ENCODE measurements at regions not wholly inside any gene's neighbourhood (a gene's known extent, or its start where the extent isn't known, plus 50 kb on each side); places are given as distances from the start of the nearest gene placed in this dataset.

- DNase-seq (ENCODE audit: low read depth in 1 of 2, low spot score in 1 of 2), result no peak
- Histone ChIP-seq H3K4me3 (replicated peaks; ENCODE audit: insufficient read depth, low read length) (no peak overlapping the region), H3K27me3 (ENCODE audit: insufficient read depth, poor library complexity, severe bottlenecking) (no peaks in the 10 kb centered on the region), H3K27ac (replicated peaks) (no peak overlapping the region)
- TF ChIP-seq, protein P1, sequence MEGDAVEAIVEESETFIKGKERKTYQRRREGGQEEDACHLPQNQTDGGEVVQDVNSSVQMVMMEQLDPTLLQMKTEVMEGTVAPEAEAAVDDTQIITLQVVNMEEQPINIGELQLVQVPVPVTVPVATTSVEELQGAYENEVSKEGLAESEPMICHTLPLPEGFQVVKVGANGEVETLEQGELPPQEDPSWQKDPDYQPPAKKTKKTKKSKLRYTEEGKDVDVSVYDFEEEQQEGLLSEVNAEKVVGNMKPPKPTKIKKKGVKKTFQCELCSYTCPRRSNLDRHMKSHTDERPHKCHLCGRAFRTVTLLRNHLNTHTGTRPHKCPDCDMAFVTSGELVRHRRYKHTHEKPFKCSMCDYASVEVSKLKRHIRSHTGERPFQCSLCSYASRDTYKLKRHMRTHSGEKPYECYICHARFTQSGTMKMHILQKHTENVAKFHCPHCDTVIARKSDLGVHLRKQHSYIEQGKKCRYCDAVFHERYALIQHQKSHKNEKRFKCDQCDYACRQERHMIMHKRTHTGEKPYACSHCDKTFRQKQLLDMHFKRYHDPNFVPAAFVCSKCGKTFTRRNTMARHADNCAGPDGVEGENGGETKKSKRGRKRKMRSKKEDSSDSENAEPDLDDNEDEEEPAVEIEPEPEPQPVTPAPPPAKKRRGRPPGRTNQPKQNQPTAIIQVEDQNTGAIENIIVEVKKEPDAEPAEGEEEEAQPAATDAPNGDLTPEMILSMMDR (IDR thresholded peaks at IDR 0.05; ENCODE audit: insufficient read depth, low read length), result no peak
- TF ChIP-seq SPI1 (IDR thresholded peaks at IDR 0.05; ENCODE audit: borderline replicate concordance, low read depth) (no peak), POLR2AphosphoS5 (IDR thresholded peaks at IDR 0.05; ENCODE audit: low read depth) (no peak), GABPA (IDR thresholded peaks at IDR 0.05; ENCODE audit: low read depth) (no peak)
- TF ChIP-seq, protein P2, sequence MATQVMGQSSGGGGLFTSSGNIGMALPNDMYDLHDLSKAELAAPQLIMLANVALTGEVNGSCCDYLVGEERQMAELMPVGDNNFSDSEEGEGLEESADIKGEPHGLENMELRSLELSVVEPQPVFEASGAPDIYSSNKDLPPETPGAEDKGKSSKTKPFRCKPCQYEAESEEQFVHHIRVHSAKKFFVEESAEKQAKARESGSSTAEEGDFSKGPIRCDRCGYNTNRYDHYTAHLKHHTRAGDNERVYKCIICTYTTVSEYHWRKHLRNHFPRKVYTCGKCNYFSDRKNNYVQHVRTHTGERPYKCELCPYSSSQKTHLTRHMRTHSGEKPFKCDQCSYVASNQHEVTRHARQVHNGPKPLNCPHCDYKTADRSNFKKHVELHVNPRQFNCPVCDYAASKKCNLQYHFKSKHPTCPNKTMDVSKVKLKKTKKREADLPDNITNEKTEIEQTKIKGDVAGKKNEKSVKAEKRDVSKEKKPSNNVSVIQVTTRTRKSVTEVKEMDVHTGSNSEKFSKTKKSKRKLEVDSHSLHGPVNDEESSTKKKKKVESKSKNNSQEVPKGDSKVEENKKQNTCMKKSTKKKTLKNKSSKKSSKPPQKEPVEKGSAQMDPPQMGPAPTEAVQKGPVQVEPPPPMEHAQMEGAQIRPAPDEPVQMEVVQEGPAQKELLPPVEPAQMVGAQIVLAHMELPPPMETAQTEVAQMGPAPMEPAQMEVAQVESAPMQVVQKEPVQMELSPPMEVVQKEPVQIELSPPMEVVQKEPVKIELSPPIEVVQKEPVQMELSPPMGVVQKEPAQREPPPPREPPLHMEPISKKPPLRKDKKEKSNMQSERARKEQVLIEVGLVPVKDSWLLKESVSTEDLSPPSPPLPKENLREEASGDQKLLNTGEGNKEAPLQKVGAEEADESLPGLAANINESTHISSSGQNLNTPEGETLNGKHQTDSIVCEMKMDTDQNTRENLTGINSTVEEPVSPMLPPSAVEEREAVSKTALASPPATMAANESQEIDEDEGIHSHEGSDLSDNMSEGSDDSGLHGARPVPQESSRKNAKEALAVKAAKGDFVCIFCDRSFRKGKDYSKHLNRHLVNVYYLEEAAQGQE (IDR thresholded peaks at IDR 0.05; ENCODE audit: insufficient replicate concordance, low read depth), result no peak
Measured at GRCh38 chr21:41582298-41582840, 74.4 kb upstream of the TMPRSS2 start.

DNA sequence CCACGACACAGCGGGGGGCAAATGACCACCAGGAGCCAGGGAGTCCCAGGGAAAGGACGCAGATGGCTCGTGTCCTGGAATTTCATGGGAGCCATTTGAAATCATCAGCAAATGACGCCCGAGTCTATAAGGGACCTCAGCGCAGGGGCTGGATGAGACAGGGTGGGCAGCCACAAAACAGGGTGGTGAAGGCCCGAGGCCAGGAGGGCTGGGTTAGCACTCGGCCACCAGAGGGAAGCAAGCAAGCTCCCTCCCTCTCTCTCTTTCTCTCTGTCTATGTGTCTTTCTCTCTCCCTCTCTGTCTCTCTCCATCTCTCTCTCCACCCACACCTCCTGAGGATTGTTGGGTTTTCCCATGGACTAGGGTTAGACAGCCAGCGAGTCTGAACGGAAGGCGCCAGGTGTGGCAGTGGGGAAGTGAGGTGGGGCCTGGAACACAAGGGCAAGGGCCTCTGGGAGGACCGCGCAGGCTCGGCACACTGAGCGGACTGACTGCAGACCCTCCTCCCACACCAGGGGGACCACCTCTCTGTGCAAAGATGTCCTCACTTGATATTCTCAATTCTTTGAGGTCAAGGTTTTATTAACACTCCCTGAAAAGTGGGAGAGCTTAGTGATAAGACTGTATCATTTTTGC is 73.8 kb upstream of the TMPRSS2 start:
- no peaks in the 10 kb centered on the region for H3K27me3 ChIP-seq (ENCODE audit: insufficient read depth, poor library complexity, severe bottlenecking)
- TF ChIP-seq POLR2AphosphoS5 (IDR thresholded peaks at IDR 0.05; ENCODE audit: low read depth) (no peak), SPI1 (IDR thresholded peaks at IDR 0.05; ENCODE audit: borderline replicate concordance, low read depth) (no peak), GABPA (IDR thresholded peaks at IDR 0.05; ENCODE audit: low read depth) (no peak)
- TF ChIP-seq, protein P1 (IDR thresholded peaks at IDR 0.05; ENCODE audit: insufficient read depth, low read length), result no peak
- TF ChIP-seq, protein P2 (IDR thresholded peaks at IDR 0.05; ENCODE audit: insufficient replicate concordance, low read depth), result no peak
- no peak for DNase-seq (ENCODE audit: low read depth in 1 of 2, low spot score in 1 of 2)
- H3K4me3 ChIP-seq (replicated peaks; ENCODE audit: insufficient read depth, low read length), result no peak overlapping the region
- H3K27ac ChIP-seq (replicated peaks), result no peak overlapping the region

DNA sequence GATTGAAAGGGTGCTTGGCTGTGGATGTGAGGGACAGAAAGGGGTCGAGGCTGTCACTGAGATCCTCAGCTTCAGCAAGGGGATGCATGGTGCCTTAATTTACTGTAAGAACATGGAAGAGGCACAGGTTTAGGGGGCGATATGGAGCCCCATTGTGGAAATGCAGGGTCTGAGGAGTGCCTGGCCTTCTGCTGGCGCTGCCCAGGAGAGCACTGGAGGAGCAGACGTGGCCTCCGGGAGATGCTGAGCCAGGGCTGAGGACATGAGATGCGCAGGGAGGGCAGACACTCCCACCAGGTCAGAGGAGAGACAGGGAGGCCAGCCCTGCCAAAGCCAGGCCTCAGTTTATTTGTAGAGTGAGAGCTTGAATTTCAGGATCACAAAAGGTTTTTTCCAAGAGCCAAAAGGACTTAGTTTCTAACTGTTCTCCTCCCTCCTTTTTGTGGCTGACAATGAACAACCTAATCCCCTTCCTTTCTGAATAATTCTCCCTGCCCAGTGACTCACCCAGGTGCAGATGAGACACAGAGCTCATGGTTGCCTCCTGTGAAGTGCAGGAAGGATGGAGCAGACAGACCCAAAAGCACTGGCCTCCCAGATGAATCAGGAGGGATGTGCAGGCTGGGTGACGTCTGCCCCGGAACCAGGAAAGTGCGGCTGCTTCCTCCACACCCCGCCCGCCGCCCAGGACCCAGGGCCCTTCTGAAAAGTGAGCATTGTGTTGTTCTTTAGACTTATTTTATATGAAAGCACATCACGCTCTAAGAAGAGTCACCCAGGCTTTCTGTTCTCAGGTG is 73.0 kb upstream of the TMPRSS2 start:
- Histone ChIP-seq H3K27me3 (ENCODE audit: insufficient read depth, poor library complexity, severe bottlenecking) (no peaks in the 10 kb centered on the region), H3K27ac (replicated peaks) (no peak overlapping the region), H3K4me3 (replicated peaks; ENCODE audit: insufficient read depth, low read length) (no peak overlapping the region)
- no peak for DNase-seq (ENCODE audit: low read depth in 1 of 2, low spot score in 1 of 2)
- TF ChIP-seq GABPA (IDR thresholded peaks at IDR 0.05; ENCODE audit: low read depth) (no peak), POLR2AphosphoS5 (IDR thresholded peaks at IDR 0.05; ENCODE audit: low read depth) (no peak), SPI1 (IDR thresholded peaks at IDR 0.05; ENCODE audit: borderline replicate concordance, low read depth) (no peak)
- TF ChIP-seq, protein P1 (IDR thresholded peaks at IDR 0.05; ENCODE audit: insufficient read depth, low read length), result no peak
- TF ChIP-seq, protein P2 (IDR thresholded peaks at IDR 0.05; ENCODE audit: insufficient replicate concordance, low read depth), result no peak
